Mononuclear cell (primary cell): ENCODE measurements at regions not wholly inside any gene's neighbourhood (a gene's known extent, or its start where the extent isn't known, plus 50 kb on each side); places are given as distances from the start of the nearest gene placed in this dataset.
"Not testable (repeated sequence)": the region's sequence is repeated elsewhere in the genome, so short reads cannot be mapped to it uniquely, and the experiment has no call there.

Experiments
- H3K27me3 ChIP-seq: 2 replicates; pipeline ENCODE4 v1.6.0; 2011; ENCODE audit warnings: low read length, control low read depth; ENCODE audit not compliant: insufficient read depth
- H3K4me1 ChIP-seq: 2 replicates; pipeline ENCODE4 v1.5.1; 2011; ENCODE audit warnings: mild to moderate bottlenecking, low read length, control low read depth; ENCODE audit not compliant: insufficient read depth
- H3K4me3 ChIP-seq: 2 replicates; pipeline ENCODE4 v1.5.1; 2011; ENCODE audit warnings: mild to moderate bottlenecking, low read length, moderate library complexity
- H3K9me3 ChIP-seq: 2 replicates; pipeline ENCODE4 v1.5.1; 2011; ENCODE audit warnings: low read depth, mild to moderate bottlenecking, control low read depth, low read length

DNA sequence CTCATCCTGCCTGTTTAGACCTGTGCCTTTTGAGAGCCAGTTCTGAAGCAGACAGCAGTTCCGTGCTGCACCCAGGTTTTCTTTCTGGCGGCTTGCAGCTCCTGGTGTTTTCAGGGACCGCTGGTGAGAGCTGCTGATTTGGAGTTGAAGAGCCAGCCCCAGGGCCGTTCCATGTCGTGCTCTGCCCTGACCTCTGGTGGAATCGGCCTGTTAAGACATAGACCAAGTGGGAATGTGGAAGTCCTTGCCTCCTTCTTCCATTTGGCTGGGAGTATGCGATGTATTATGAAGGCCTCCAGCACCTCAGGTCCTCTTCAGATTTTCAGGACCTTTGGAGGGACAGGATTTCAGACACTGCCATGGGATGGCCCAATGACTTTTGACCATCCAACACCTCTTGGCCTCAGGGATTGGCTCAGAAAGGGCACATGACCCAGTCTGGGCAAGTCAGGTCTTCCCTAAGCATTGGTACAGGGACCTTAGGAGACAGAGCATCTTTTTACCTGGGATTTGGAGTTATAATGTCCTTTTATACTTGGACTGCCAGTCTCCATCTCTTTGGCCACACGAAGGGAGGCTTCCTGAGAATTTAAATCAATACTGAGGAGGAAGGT lies 136.1 kb upstream of the CLINT1 start:
- Histone ChIP-seq H3K4me3 (no peak overlapping the region), H3K27me3 (peaks cover 12% of the 10 kb centered on the region), H3K9me3 (no peaks in the 10 kb centered on the region)

DNA sequence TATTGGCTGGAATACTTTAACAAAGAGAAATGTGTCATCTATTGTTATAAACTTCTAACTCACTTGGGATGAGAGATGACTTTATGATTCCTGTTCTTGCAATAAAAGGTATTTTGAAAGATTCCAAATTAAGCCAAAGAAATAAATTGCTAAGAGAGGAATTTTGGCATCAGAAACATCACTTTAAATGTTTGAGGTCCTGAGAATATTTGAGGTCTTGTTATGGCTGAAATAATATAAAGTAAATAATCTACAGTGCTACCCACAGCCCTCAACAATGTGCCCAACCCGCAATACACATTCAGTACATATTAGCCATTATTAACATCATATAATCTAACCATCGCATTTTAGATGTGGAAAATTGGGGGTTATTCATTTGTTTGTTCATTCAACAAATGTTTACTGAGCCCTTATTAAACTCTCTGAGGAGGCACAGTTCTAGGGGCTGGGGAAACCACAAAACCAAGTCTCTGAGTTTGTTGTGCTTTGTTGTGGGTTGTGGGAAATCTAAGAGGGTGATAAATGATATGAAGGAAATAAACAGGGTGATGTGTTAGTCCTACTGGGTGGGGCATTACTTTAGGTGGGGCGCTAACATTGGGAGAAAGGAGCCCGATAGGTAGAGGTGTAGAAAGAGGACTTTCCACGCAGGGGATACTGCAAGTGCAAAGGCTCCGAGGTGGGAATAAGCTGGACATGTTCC lies 135.2 kb upstream of the CLINT1 start:
- Histone ChIP-seq H3K4me1 (peaks cover 11% of the 10 kb centered on the region), H3K9me3 (no peaks in the 10 kb centered on the region), H3K27me3 (peaks cover 15% of the 10 kb centered on the region), H3K4me3 (no peak overlapping the region)

More for the DNA sequence above, 136.1 kb upstream of the CLINT1 start:
- H3K4me1 ChIP-seq: peaks cover 11% of the 10 kb centered on the region

DNA sequence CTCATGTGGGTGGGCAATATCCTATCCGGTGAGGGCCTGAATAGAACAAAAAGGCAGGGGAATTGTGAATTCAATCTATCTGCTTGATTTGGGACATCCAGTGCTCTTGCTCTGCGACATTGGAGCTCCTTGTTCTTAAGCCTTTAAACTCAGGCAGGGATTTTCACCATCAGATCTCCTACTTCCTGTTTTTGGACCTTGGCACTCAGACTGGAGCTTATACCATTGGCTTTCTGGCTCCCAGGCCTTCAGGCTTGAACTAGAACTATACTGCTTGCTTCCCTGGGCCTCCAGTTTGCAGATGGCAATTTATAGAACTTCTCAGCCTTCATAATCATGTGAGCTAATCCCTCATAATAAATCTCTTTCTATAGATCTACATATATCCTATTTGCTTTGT lies 134.3 kb upstream of the CLINT1 start:
- peaks cover 15% of the 10 kb centered on the region for H3K27me3 ChIP-seq
- no peak overlapping the region for H3K4me3 ChIP-seq
- H3K9me3 ChIP-seq: no peaks in the 10 kb centered on the region
- H3K4me1 ChIP-seq: peaks cover 11% of the 10 kb centered on the region

DNA sequence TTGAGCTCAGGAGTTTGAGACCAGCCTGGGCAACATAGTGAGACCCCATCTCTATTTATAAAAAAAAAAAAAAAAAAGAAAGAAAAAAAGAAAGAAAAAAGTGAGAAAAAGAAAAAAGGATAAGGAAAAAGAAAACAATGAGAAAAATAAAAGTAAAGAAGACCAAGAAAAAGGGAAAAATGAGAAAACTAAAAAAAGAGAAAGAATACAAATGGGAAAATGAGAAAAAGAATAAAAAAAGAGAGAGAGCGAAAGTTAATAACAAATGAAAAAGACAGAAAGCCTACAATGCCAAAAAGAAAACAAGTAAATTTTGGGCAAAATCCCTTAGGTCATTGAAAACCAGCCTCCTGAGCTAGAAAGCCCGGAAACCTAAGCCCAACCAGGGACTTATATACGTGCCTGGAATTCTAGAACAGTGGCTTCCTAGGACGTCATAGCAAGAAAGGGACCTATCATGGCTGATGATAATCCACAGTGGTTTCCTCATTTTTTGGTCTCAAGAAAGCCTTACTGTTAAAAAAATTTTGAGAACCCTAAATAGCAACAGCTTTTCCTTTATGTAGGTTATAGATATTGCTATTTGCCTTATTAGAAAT lies 131.7 kb upstream of the CLINT1 start:
- Histone ChIP-seq H3K27me3 (peaks cover 15% of the 10 kb centered on the region), H3K4me3 (no peak overlapping the region), H3K9me3 (no peaks in the 10 kb centered on the region), H3K4me1 (peaks cover 11% of the 10 kb centered on the region)

DNA sequence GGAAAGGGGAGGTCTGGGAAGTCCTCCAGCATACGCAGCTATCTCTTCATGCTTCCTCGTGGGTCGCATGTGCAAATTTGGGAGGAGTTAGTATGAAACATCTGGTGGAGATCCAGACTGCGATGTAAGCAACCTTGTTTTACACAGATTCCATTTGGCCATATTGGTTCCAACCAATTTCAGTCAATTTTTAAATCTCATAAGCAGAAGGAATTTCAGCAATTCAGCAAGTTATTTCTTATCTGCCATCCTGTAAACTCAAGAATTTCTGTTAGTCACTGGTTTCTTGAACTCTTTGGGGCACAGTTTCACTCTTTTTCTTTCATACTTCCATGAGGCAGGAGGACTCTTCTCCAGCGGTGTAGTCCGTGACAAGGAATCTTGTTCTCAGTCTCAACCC lies 130.4 kb upstream of the CLINT1 start:
- Histone ChIP-seq H3K4me1 (peaks cover 2% of the 10 kb centered on the region), H3K4me3 (no peak overlapping the region), H3K9me3 (no peaks in the 10 kb centered on the region), H3K27me3 (peaks cover 10% of the 10 kb centered on the region)

DNA sequence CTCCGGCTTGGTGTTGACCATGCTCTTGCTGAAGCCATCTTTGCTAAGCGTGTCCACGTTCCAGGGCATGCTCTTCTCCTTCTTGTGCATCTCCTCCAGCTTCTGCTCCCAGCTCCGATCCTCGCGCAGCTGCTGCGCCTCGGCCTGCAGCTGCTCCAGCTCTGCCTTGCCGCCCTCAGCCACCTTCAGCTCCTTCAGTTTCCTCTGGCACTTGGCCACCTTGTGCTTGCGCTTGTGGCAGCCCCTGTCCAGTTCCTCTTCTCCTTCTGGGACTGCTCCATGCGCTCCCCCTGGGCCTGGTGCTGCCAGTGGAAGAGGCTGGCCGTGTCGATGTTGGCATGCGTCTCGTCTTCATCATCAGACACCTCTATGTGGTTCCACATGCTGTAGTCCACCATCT lies 128.3 kb upstream of the CLINT1 start:
- no peaks in the 10 kb centered on the region for H3K4me1 ChIP-seq
- peaks cover 6% of the 10 kb centered on the region for H3K27me3 ChIP-seq
- H3K4me3 ChIP-seq: no peak overlapping the region
- no peaks in the 10 kb centered on the region for H3K9me3 ChIP-seq

DNA sequence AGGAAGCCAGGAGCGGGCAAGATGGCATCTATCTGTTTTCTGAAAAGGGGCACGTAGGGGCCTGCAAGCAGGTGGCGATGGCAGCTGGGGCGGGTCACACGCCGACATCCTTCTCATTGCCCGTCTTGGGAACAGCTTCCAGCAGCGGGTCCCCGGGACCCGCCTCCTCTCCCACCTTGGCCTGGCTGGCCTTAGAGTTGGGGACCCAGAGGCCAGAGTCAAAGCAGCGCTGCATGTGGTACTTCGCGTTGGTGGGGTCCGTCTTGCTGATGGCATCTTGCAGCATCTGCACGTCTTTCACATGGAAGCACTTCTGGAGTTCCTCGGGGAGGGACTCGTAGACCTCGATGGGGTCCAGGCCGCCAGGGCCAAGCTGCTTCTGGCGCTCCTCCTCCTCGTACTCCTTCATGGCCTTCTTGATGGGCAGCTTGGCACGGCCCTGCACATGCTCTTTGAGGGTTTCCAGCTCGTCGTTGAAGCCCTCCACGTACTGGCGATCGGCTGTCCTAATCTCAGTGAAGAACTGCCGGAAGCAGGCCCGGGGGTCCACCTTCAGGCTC lies 127.6 kb upstream of the CLINT1 start:
- Histone ChIP-seq H3K9me3 (no peaks in the 10 kb centered on the region), H3K27me3 (peaks cover 6% of the 10 kb centered on the region), H3K4me3 (no peak overlapping the region), H3K4me1 (no peaks in the 10 kb centered on the region)

DNA sequence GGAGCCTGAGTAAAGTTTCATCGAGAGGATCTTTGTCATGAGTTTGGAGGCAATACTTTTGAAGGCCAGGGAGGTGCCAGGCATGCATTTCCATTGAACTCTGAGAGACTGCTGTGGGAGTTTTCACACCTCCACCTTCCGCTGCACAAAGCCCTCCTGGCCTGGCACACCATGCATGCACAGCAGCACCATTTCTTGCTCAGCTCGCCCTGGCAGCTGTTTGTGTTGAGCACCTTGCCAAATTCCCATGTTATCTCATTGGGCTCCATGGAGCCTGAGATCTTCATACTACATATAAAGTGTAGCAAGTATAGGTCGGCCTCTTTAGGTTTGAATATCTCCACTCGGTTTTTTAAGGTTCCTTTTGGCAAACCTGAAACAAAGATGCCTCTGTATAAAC lies 125.7 kb upstream of the CLINT1 start:
- no peak overlapping the region for H3K4me3 ChIP-seq
- H3K27me3 ChIP-seq: peaks cover 3% of the 10 kb centered on the region
- no peaks in the 10 kb centered on the region for H3K4me1 ChIP-seq
- H3K9me3 ChIP-seq: no peaks in the 10 kb centered on the region

DNA sequence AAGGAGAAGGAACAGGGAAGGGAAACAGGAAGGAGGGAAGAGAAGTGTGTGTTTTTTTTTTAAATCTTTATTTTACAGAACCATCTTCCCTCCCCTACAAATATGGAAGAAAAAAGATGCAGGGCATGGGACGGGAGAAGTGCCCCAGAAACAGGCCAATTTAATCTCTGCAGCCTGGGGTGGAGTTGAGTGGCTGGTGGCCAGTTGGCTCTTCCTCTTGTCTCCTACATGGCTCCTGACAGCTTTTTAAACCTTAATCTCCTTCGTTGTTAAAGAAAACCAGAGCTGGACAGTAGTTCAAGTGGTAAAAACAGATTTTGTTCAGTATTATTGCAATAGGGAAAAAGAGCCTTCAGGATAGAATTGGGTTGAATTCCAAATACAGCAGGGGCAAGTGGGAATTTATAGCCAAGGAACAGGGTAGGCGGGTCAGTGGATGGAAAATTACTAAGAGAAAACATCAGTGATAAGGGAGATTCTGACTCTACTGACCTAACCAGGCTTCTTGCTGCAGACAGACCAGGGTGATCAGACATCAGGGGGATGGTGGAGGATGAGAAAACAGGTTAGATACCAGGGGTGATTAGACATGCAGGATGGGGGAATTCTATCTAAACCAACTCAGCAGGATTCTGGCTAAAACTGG lies 125.1 kb upstream of the CLINT1 start:
- H3K27me3 ChIP-seq: no peaks in the 10 kb centered on the region
- no peaks in the 10 kb centered on the region for H3K9me3 ChIP-seq
- no peaks in the 10 kb centered on the region for H3K4me1 ChIP-seq
- no peak overlapping the region for H3K4me3 ChIP-seq

DNA sequence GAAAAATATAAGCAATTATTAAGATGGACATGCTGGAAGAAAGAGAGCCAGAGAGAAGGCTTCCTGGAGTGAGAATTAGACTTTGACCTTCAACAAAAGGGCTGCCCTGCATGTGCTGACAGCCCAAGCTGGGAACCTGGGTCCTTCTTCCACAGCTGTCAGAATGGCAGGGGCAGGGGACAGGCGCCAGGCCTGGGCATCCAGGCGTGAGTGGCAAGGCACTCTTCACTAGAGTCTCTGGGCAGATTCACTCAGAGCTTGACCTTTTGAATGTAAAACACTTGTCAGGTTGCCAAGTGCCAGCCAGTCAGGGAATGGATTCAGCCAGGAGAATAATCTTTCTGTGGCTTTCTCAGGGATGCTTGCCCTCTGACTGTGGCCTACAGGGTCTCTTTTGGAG lies 119.1 kb upstream of the CLINT1 start:
- Histone ChIP-seq H3K4me3 (no peak overlapping the region), H3K27me3 (no peaks in the 10 kb centered on the region), H3K4me1 (no peaks in the 10 kb centered on the region), H3K9me3 (no peaks in the 10 kb centered on the region)

DNA sequence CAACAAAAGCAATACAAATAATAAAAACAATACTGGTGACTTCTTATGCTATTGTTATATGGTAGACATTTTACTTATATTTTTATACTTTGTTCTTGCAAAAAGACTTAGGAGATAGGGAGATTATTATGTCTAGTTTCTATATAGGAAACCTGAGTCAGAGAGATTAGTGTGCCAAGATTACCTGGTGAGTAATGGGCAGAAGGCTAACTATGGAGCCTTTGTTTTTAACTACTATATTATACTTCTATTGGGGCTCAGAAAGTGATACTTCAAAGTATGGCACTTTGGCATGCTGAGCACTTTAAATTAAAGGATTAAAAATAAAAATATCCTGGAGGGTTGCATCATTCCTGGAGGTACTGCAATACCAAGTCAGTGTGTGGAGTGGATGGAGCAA lies 117.5 kb upstream of the CLINT1 start:
- Histone ChIP-seq H3K9me3 (no peaks in the 10 kb centered on the region), H3K4me1 (no peaks in the 10 kb centered on the region), H3K4me3 (no peak overlapping the region), H3K27me3 (no peaks in the 10 kb centered on the region)

DNA sequence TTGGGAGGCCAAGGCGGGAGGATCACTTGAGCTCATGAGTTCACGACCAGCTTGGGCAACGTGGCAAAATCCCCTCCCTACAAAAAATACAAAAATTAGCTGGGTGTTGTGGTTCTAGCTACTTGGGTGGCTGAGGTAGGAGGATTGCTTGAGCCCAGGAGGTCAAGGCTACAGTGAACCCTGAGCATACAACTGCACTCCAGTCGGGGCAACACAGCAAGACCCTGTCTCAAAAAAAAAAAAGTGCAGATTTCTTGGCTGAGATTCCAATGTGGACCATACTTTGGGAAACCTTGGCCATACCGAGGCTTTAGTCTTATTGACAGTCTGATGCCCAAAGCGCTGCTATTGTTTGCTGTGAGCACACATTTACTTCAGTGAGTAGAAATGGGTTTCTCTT lies 113.6 kb upstream of the CLINT1 start:
- no peaks in the 10 kb centered on the region for H3K27me3 ChIP-seq

DNA sequence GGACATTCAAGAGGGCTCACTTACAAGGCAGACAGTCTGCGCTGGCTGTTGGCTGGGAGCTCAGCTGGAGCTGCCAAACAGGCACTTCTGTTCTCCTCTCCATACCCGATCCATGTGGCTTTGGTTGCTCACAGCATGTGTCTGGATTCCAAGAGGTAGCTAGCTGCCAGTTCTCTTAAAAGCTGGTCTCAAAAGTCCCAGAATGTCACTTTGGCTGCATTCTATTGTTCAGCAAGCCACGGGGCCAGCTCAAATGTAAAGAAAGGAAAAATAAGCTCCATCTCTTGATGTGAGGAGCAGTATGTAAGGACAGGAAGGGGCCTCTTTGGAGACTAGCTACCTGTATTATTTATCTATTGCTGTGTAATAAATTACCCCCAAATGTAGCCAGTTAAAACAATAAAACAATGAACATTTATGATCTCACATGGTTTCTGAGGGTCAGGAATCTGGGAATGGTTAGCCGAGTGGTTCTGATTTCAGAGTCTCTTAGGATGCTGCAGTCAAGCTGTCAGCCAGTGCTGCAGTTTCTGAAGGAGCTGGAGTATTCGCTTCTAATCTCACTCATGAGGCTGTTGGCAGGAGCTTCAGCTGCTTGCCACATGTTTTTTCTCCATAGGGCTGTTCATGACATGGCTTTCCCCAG lies 112.7 kb upstream of the CLINT1 start:
- H3K4me1 ChIP-seq: no peaks in the 10 kb centered on the region
- no peaks in the 10 kb centered on the region for H3K9me3 ChIP-seq
- no peaks in the 10 kb centered on the region for H3K27me3 ChIP-seq
- H3K4me3 ChIP-seq: no peak overlapping the region

More for the DNA sequence above, 113.6 kb upstream of the CLINT1 start:
- Histone ChIP-seq H3K4me1 (no peaks in the 10 kb centered on the region), H3K4me3 (no peak overlapping the region), H3K9me3 (no peaks in the 10 kb centered on the region)

DNA sequence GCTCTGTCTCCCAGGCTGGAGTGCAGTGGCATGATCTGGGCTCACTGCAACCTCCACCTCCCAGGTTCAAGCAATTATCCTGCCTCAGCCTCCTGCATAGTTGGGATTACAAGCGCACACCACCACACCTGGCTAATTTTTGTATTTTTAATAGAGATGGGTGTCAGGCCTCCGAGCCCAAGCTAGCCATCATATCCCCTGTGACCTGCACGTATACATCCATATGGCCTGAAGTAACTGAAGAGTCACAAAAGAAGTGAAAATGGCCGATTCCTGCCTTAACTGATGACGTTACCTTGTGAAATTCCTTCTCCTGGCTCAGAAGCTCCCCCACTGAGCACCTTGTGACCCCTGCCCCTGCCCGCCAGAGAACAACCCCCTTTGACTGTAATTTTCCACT lies 109.6 kb upstream of the CLINT1 start:
- not testable (repeated sequence) for H3K4me3 ChIP-seq, H3K27me3 ChIP-seq, H3K4me1 ChIP-seq, H3K9me3 ChIP-seq

DNA sequence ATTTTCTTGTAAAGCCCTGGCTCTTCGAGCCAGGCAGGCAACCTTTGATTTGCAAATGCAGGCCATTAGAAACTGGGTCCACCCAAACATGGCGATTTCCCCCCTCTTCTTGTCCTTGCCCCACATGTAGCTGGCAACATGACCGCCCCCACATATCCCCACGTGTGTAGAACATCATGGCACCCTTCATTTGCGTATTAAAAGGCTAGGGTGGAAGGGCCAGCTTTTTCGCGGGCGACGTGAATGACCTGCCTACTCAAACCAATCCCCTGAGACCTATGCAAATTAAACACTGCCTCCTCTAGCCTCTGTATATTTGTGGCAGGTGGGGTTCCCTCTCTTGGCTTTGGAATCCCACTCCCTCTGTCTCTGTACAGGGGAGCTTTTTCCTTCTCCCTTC lies 107.0 kb upstream of the CLINT1 start:
- Histone ChIP-seq H3K4me3 (no peak overlapping the region), H3K4me1 (no peaks in the 10 kb centered on the region), H3K9me3 (no peaks in the 10 kb centered on the region), H3K27me3 (no peaks in the 10 kb centered on the region)
